ENCODE measurements at regions not wholly inside any gene's neighbourhood (a gene's known extent, or its start where the extent isn't known, plus 50 kb on each side); places are given as distances from the start of the nearest gene placed in this dataset.

DNA sequence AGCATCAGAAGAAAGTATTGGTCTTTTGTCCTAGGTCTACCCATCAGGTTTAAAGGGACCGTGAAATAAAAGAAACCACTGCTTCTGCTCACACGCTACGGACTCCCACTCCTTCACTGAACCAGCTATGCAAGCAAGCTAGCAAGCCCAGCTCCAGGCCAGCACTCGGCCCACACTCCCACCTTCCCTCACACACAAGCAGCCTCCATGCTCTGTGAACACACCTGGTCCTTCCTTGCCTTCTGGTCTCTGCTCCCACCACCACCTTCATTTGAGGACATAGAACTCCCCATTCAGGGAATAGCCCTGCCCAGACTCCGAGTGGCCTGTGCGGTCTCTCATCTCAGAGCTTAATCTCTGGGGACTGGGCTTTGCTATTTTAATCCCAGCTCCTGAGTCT, 436.4 kb upstream of the CDH4 start:
- TF ChIP-seq, protein P1, sequence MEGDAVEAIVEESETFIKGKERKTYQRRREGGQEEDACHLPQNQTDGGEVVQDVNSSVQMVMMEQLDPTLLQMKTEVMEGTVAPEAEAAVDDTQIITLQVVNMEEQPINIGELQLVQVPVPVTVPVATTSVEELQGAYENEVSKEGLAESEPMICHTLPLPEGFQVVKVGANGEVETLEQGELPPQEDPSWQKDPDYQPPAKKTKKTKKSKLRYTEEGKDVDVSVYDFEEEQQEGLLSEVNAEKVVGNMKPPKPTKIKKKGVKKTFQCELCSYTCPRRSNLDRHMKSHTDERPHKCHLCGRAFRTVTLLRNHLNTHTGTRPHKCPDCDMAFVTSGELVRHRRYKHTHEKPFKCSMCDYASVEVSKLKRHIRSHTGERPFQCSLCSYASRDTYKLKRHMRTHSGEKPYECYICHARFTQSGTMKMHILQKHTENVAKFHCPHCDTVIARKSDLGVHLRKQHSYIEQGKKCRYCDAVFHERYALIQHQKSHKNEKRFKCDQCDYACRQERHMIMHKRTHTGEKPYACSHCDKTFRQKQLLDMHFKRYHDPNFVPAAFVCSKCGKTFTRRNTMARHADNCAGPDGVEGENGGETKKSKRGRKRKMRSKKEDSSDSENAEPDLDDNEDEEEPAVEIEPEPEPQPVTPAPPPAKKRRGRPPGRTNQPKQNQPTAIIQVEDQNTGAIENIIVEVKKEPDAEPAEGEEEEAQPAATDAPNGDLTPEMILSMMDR (conservative IDR thresholded peaks at IDR 0.05; ENCODE audit: low read length), result no peak
- no peak for TF ChIP-seq EZH2phosphoT487 (IDR thresholded peaks at IDR 0.05; ENCODE audit: borderline replicate concordance, low read depth, low read length)

Measured in OCI-LY7 (cell line).